GM12874 (cell line): ENCODE measurements at regions not wholly inside any gene's neighbourhood (a gene's known extent, or its start where the extent isn't known, plus 50 kb on each side); places are given as distances from the start of the nearest gene placed in this dataset.

Source experiments
- TF ChIP-seq, protein P1 (sequence below): IDR thresholded peaks from 2 replicates; pipeline ENCODE4 v1.5.1; 2011; ENCODE audit warnings: low read depth, mild to moderate bottlenecking, control low read depth, low read length, moderate library complexity; ENCODE audit not compliant: insufficient read depth

DNA sequence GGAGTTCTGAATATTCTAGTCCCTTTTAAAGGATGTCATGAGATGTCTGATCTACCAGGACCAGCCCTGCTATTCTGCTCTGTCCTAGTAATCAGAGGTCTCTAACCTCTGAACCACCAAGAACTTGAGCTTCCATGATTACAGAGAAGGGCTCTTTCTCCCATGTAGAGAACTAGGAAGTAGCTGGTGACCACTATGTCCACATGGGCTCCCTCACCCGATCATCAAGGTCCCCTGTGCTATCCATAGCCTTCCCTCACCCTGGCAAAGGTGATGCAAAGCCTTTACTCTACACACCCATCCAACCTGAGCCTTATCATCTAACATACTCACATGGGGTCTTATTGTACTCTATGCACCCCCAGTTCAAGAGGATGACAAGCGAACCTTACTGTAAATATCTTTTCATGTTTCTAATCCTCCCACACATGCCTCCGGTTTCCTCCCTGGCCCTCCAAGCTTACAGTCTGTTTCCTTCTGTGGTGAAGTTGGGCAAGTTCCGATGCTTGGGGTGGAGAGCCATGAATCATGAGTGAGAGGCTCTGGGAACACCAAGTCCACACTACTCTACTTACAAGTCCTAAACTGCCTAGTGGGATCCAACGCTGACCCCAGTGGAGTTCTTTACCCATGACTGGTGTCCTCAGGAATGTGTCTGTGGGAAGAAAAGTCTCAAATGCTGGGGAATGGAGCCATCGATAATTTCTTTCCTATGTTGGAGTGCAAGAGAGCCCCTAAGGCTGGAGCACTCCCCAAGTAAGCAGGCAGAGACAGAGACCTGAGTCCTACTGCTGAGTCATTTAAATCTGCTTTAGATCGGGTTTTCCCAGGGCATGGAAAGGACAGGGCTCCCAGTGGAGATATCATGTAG, 73.3 kb upstream of the KLF7 start:
- TF ChIP-seq, protein P1, sequence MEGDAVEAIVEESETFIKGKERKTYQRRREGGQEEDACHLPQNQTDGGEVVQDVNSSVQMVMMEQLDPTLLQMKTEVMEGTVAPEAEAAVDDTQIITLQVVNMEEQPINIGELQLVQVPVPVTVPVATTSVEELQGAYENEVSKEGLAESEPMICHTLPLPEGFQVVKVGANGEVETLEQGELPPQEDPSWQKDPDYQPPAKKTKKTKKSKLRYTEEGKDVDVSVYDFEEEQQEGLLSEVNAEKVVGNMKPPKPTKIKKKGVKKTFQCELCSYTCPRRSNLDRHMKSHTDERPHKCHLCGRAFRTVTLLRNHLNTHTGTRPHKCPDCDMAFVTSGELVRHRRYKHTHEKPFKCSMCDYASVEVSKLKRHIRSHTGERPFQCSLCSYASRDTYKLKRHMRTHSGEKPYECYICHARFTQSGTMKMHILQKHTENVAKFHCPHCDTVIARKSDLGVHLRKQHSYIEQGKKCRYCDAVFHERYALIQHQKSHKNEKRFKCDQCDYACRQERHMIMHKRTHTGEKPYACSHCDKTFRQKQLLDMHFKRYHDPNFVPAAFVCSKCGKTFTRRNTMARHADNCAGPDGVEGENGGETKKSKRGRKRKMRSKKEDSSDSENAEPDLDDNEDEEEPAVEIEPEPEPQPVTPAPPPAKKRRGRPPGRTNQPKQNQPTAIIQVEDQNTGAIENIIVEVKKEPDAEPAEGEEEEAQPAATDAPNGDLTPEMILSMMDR = no peak

DNA sequence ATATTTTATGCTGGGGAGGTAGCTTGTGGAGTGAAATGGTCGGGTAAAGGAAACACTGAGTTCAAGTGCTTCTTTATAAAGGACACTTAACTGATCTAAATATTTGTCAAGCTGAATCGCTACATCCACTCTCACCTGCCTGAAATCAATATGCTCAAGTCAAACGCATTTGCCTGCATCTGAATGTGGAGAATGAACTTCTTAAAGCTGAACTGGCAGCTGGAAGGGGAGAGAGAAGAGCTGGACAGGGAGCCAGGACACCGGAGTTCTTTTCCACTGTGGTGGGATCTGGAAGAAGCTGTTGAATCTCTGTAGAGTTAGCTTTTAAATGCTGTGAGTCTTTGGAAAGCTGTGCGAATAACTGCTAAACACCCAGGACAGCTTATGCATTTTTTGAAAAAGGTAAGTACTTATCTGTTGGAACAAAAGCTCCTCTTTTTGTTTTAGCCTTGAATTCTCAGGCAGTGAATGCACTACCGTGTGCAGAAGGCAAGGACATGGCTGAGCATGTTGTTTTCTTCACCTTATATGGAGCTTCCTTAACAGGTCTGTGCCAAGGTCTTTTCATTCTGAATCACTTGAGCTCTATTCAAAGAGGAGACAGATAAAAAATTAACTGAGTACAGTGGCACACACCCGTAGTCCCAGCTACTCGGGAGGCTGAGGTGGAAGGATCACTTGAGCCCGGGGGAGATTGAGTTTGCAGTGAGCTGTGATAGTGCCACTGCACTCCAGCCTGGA, 74.2 kb upstream of the KLF7 start:
- TF ChIP-seq, protein P1 = no peak

DNA sequence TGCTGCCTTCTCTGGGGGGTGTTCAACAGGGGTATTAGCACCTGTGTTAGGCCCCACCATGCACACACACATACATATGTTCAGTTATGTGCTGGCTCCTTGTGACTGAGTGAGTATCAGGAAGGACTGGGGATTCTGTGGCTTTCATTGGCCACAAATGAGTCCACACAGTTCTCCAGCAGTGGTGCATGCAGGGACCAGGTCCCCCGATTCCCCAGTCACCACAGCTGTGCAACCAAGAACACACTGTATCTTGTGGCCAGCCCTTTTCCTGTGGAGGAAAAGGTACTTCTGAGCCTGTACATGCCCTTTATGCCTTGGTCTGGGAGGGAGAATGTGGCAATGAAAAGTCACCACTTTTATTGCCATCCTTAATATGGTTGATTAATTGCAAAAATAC, 74.9 kb upstream of the KLF7 start:
- TF ChIP-seq, protein P1 = no peak

DNA sequence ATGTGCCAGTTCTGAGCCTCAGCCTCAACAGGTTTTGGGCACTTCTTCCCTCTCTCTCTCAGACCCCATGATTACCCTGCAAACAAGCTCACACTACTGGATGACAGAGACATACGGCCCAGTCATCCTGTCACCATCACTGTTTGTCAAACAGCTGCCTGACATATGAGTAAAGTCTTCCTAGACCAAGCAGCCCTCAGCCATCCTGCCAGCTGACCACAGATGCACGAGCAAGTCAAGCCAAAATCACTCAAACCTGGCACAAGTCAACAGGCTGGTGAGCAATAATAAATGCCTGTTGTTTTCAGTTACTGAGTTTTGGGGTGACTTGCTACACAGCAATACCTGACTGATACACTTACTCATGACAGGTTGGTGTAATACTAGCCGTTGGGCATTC, 75.5 kb upstream of the KLF7 start:
- TF ChIP-seq, protein P1 = no peak

DNA sequence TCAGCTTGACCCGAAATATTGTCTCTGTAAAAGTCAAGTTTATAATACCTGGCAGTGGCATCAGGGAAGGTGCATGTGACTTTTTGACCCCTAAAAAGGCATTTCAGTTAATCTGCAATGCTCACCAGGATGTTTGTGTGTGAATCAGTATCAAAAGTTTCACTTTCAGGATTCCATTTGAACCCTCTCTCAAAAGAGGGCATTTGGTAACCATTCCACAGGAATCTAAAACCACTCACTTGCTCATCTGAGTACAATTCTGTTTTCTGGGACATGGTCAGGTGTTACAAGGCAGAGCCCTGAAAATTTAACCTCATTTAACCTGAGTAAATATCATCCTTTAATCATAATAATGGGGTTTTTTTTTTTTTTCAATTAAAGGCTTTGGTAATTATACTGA, 77.9 kb upstream of the KLF7 start:
- TF ChIP-seq, protein P1 = no peak

DNA sequence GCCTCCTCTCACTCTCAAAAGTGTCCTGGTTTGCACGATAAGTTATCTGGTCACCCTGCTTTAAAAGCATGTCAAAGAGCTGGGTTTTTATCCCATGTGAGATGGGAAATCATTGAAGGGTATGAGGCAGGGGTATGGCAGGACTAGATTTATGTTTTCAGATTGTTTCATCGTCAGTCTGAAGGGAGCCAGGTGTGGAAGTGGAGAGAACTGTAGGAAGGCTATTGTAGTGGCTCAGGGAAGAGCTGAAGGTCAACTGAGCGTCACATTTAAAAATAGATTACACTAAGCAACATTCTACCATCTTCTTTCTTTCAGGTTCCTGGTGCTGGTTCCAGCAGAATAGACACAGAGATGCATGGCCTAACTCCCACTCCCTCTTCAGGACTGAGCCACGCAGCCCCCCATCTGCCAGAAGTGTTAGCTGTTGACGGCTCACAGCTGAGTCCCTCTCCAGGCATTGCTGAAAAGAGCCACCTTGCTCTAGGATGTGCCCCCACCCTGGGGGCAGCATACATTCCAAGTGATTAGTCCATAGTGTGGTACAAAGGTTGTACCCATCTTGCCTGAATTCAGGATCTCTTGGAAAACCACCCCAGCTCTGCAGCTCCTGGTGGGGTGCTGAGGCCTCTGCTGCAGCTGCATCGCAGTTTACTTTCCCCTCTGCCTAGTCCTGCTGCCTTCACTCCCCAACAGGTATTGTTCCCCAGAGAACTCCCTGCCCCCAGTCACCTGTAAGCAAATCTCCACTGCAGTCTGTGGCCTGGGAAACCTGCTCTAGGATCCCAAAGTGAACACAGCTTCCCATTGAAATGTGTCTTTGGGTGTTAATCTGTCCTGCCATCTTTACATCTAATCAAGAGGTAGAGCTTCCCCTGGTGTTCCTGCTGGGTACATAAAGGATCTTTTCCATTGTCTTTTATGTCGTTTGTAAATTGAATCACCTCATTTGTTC, 79.5 kb upstream of the KLF7 start:
- TF ChIP-seq, protein P1 = no peak
